SU-DHL-6 (cell line): ENCODE measurements at regions not wholly inside any gene's neighbourhood (a gene's known extent, or its start where the extent isn't known, plus 50 kb on each side); places are given as distances from the start of the nearest gene placed in this dataset.

ENCODE experiments used
- H2AFZ ChIP-seq: fragments of 200-600 bp; sonication (generic); 2 replicates; pipeline ENCODE4 v1.6.1; 2014; ENCODE audit warnings: low read depth, mild to moderate bottlenecking, moderate library complexity, mixed read lengths, antibody characterized with exemption, low read length; ENCODE audit not compliant: severe bottlenecking
- H3F3A ChIP-seq: fragments of 200-600 bp; shearing (Covaris generic); 2 replicates; pipeline ENCODE4 v1.6.0; 2016; ENCODE audit warnings: antibody characterized with exemption, mild to moderate bottlenecking; ENCODE audit not compliant: insufficient read depth
- H3K27ac ChIP-seq: fragments of 200-600 bp; sonication (generic); 2 replicates; pipeline ENCODE4 v1.5.1; 2016; ENCODE audit warnings: low read depth, mild to moderate bottlenecking, low read length, moderate library complexity, mixed read lengths
- H3K27me3 ChIP-seq: fragments of 200-600 bp; sonication (generic), shearing (Covaris generic); 2 replicates; pipeline ENCODE4 v1.6.0; 2014; ENCODE audit warnings: mild to moderate bottlenecking, low read length
- H3K36me3 ChIP-seq: fragments of 200-600 bp; sonication (generic); 2 replicates; pipeline ENCODE4 v1.6.1; 2014; ENCODE audit warnings: mild to moderate bottlenecking, low read length, mixed read lengths
- H3K4me2 ChIP-seq: fragments of 300-600, 200-600 bp; shearing (Covaris generic), sonication (generic); 2 replicates; pipeline ENCODE4 v1.6.0; 2014; ENCODE audit warnings: low read length, low read depth, mild to moderate bottlenecking; ENCODE audit not compliant: poor library complexity, severe bottlenecking
- H3K4me3 ChIP-seq: fragments of 200-600 bp; sonication (generic); 2 replicates; pipeline ENCODE4 v1.5.1; 2014; ENCODE audit warnings: antibody characterized with exemption, low read length, mild to moderate bottlenecking, mixed read lengths; ENCODE audit not compliant: insufficient read depth, poor library complexity, severe bottlenecking
- H3K79me2 ChIP-seq: fragments of 200-600 bp; sonication (generic); 2 replicates; pipeline ENCODE4 v1.6.1; 2014; ENCODE audit warnings: mild to moderate bottlenecking, low read length, moderate library complexity; ENCODE audit not compliant: insufficient read depth
- H3K9ac ChIP-seq: fragments of 200-600 bp; sonication (generic); 2 replicates; pipeline ENCODE4 v1.7.0; 2014; ENCODE audit warnings: mild to moderate bottlenecking, low read length
- H3K9me2 ChIP-seq: fragments of 200-600 bp; sonication (generic); replicated peaks from 2 replicates; pipeline ENCODE4 v1.6.1; 2014; ENCODE audit warnings: low read length; ENCODE audit not compliant: insufficient read depth
- H3K9me3 ChIP-seq: fragments of 200-600 bp; sonication (generic); 2 replicates; pipeline ENCODE4 v1.6.1; 2014; ENCODE audit warnings: low read length, mixed read lengths; ENCODE audit not compliant: insufficient read depth
- H4K20me1 ChIP-seq: fragments of 200-600 bp; sonication (generic); 2 replicates; pipeline ENCODE4 v1.6.1; 2014; ENCODE audit warnings: low read depth, mild to moderate bottlenecking, antibody characterized with exemption, low read length, moderate library complexity, mixed read lengths
- CTCF ChIP-seq: fragments of 200-600 bp; sonication (generic); IDR thresholded peaks from one replicate; pipeline ENCODE4 v1.5.1; 2017; ENCODE audit warnings: antibody characterized with exemption, mild to moderate bottlenecking, low read length, moderate library complexity; ENCODE audit not compliant: insufficient read depth, poor library complexity, severe bottlenecking
- EZH2phosphoT487 ChIP-seq: fragments of 200-600 bp; sonication (generic), shearing (Covaris generic); conservative IDR thresholded peaks from 2 replicates; pipeline ENCODE4 v1.6.1; 2018; ENCODE audit warnings: mild to moderate bottlenecking, antibody characterized with exemption, low read length, moderate library complexity, mixed read lengths

GRCh38 chr9:87077986-87078385, 130.7 kb upstream of the GAS1 start:
- H3K27ac ChIP-seq = no peak overlapping the region
- H3K4me2 ChIP-seq = no peak overlapping the region
- no peak for TF ChIP-seq CTCF
- no peak for TF ChIP-seq EZH2phosphoT487
- H2AFZ ChIP-seq = no peak overlapping the region
- no peak overlapping the region for H3K9ac ChIP-seq
- H3F3A ChIP-seq = no peaks in the 10 kb centered on the region
- H3K36me3 ChIP-seq = no peaks in the 10 kb centered on the region
- H3K79me2 ChIP-seq = no peaks in the 10 kb centered on the region
- H3K9me2 ChIP-seq = no peaks in the 10 kb centered on the region
- no peaks in the 10 kb centered on the region for H3K27me3 ChIP-seq
- H4K20me1 ChIP-seq = no peaks in the 10 kb centered on the region
- H3K4me3 ChIP-seq = no peak overlapping the region
- no peaks in the 10 kb centered on the region for H3K9me3 ChIP-seq

- Histone ChIP-seq H3K36me3 (no peaks in the 10 kb centered on the region), H3K4me3 (no peak overlapping the region), H2AFZ (no peak overlapping the region), H3K9ac (no peak overlapping the region), H3K4me2 (no peak overlapping the region), H3K27ac (no peak overlapping the region), H3K79me2 (no peaks in the 10 kb centered on the region), H3K27me3 (no peaks in the 10 kb centered on the region), H3K9me2 (no peaks in the 10 kb centered on the region), H4K20me1 (no peaks in the 10 kb centered on the region), H3F3A (no peaks in the 10 kb centered on the region), H3K9me3 (no peaks in the 10 kb centered on the region)
- TF ChIP-seq EZH2phosphoT487 (no peak), CTCF (no peak)
Observed at GRCh38 chr9:87080512-87081264, 133.4 kb upstream of the GAS1 start.

GRCh38 chr9:87081503-87081902, 134.2 kb upstream of the GAS1 start:
- no peaks in the 10 kb centered on the region for H3K79me2 ChIP-seq
- H3K9ac ChIP-seq = no peak overlapping the region
- no peaks in the 10 kb centered on the region for H3K27me3 ChIP-seq
- H3K9me2 ChIP-seq = no peaks in the 10 kb centered on the region
- TF ChIP-seq CTCF (no peak), EZH2phosphoT487 (no peak)
- no peaks in the 10 kb centered on the region for H3F3A ChIP-seq
- H3K36me3 ChIP-seq = no peaks in the 10 kb centered on the region
- no peaks in the 10 kb centered on the region for H3K9me3 ChIP-seq
- no peak overlapping the region for H2AFZ ChIP-seq
- H3K27ac ChIP-seq = no peak overlapping the region
- H3K4me3 ChIP-seq = no peak overlapping the region
- no peaks in the 10 kb centered on the region for H4K20me1 ChIP-seq
- no peak overlapping the region for H3K4me2 ChIP-seq
